ENCODE measurements at regions not wholly inside any gene's neighbourhood (a gene's known extent, or its start where the extent isn't known, plus 50 kb on each side); places are given as distances from the start of the nearest gene placed in this dataset.

- TF ChIP-seq POLR2AphosphoS5 (IDR thresholded peaks at IDR 0.05): no peak
- no peak for TF ChIP-seq CTCF (IDR thresholded peaks at IDR 0.05; ENCODE audit: poor library complexity, severe bottlenecking)
- TF ChIP-seq TAF1 (IDR thresholded peaks at IDR 0.05; ENCODE audit: low read depth): no peak
- TF ChIP-seq SMC3 (conservative IDR thresholded peaks at IDR 0.05; ENCODE audit: poor library complexity): no peak
- no peak for TF ChIP-seq REST (IDR thresholded peaks at IDR 0.05; ENCODE audit: borderline replicate concordance)
- no peak for TF ChIP-seq EZH2 (IDR thresholded peaks at IDR 0.05; ENCODE audit: borderline replicate concordance, insufficient read depth, low read length, poor library complexity, severe bottlenecking)
- no peak for TF ChIP-seq RAD21 (conservative IDR thresholded peaks at IDR 0.05)
Observed at GRCh38 chr1:222068101-222068500, 326.2 kb upstream of the DUSP10 start.

Measured in neural cell (in vitro differentiated cells).